IMR-90 (cell line): ENCODE measurements at regions not wholly inside any gene's neighbourhood (a gene's known extent, or its start where the extent isn't known, plus 50 kb on each side); places are given as distances from the start of the nearest gene placed in this dataset.

Experiments used
- ATAC-seq: fragments of 200-7000 bp; cut with Tn5 transposase; 2 replicates; pipeline ENCODE4 v1.9.1; 2020; ENCODE audit warnings: low read depth, mild to moderate bottlenecking, moderate library complexity
- BruUV-seq: library from RNA; stranded (reverse); fragments of 400-500 nt; replicated peaks from 2 replicates; lab custom pipeline; 2021; lab: Mats Ljungman, UMichigan
- CTCF ChIA-PET: fragments of 300-600 bp; formaldehyde crosslinking; extraction: SDS; loops from one replicate; lab custom pipeline; 2021; ENCODE audit warnings: antibody characterized with exemption; lab: Yijun Ruan, JAX
- POLR2A ChIA-PET: fragments of 300-600 bp; sonication (Branson Sonifier 250); formaldehyde crosslinking; loops from one replicate; lab custom pipeline; 2022; ENCODE audit warnings: antibody characterized with exemption; ENCODE audit not compliant: unreplicated experiment; lab: Charles Lee
- DNase-seq: peaks from one replicate; pipeline ENCODE4 v3.0.0; 2013
- H2AFZ ChIP-seq: replicated peaks from 2 replicates; pipeline ENCODE3; 2013; ENCODE audit warnings: low read length, mild to moderate bottlenecking; ENCODE audit not compliant: poor library complexity
- H2AK5ac ChIP-seq: 2 replicates; pipeline ENCODE4 v1.6.1; 2013; ENCODE audit warnings: low read depth, low read length, inconsistent platforms
- H2AK9ac ChIP-seq: replicated peaks from 2 replicates; pipeline ENCODE3; 2013; ENCODE audit warnings: mild to moderate bottlenecking, low read depth, low read length, moderate library complexity; ENCODE audit not compliant: poor library complexity
- H2BK120ac ChIP-seq: 2 replicates; pipeline ENCODE4 v1.6.1; 2013; ENCODE audit warnings: low read depth, low read length, inconsistent platforms
- H2BK15ac ChIP-seq: 3 replicates; pipeline ENCODE4 v1.6.1; 2013; ENCODE audit warnings: low read depth, low read length, inconsistent platforms
- H2BK20ac ChIP-seq: 2 replicates; pipeline ENCODE4 v1.6.1; 2013; ENCODE audit warnings: low read depth, mild to moderate bottlenecking, inconsistent platforms, low read length, moderate library complexity
- H2BK5ac ChIP-seq: 2 replicates; pipeline ENCODE4 v1.6.1; 2013; ENCODE audit warnings: mild to moderate bottlenecking, low read depth, low read length, inconsistent platforms; ENCODE audit not compliant: poor library complexity, severe bottlenecking
- H3K14ac ChIP-seq: replicated peaks from 2 replicates; pipeline ENCODE4 v1.6.1; 2013; ENCODE audit warnings: low read depth, low read length, inconsistent platforms
- H3K18ac ChIP-seq: 2 replicates; pipeline ENCODE4 v1.6.1; 2013; ENCODE audit warnings: low read depth, low read length, control low read depth
- H3K23ac ChIP-seq: 2 replicates; pipeline ENCODE4 v1.6.1; 2013; ENCODE audit warnings: low read depth, low read length, inconsistent platforms
- H3K27ac ChIP-seq: 2 replicates; pipeline ENCODE4 v1.5.1; 2013; ENCODE audit warnings: mild to moderate bottlenecking, control low read depth, low read length; ENCODE audit not compliant: insufficient read depth
- H3K27me3 ChIP-seq: 2 replicates; pipeline ENCODE4 v1.6.1; 2013; ENCODE audit warnings: low read length; ENCODE audit not compliant: control insufficient read depth, insufficient read depth
- H3K36me3 ChIP-seq: 2 replicates; pipeline ENCODE4 v1.6.1; 2013; ENCODE audit warnings: low read length, mixed read lengths; ENCODE audit not compliant: control insufficient read depth, insufficient read depth
- H3K4ac ChIP-seq: 2 replicates; pipeline ENCODE4 v1.6.1; 2013; ENCODE audit warnings: low read depth, low read length, inconsistent platforms
- H3K4me1 ChIP-seq: 2 replicates; pipeline ENCODE4 v1.6.1; 2013; ENCODE audit warnings: low read length, mixed read lengths; ENCODE audit not compliant: control insufficient read depth, insufficient read depth
- H3K4me2 ChIP-seq: 2 replicates; pipeline ENCODE4 v1.6.1; 2013; ENCODE audit warnings: low read depth, mild to moderate bottlenecking, control low read depth, low read length, moderate library complexity
- H3K4me3 ChIP-seq: 2 replicates; pipeline ENCODE4 v1.5.1; 2013; ENCODE audit warnings: low read depth, mild to moderate bottlenecking, control low read depth, low read length, moderate library complexity; ENCODE audit not compliant: insufficient read depth
- H3K56ac ChIP-seq: 2 replicates; pipeline ENCODE4 v1.6.1; 2013; ENCODE audit warnings: low read length, inconsistent platforms; ENCODE audit not compliant: insufficient read depth; ENCODE audit errors: extremely low read depth
- H3K79me1 ChIP-seq, 2 experiments: 2 replicates each; pipeline ENCODE4 v1.6.1; 2013; ENCODE audit warnings: low read length in 2 of 2, inconsistent platforms in 1 of 2, low read depth in 1 of 2
- H3K9ac ChIP-seq: 2 replicates; pipeline ENCODE4 v1.6.1; 2013; ENCODE audit warnings: low read depth, low read length, control low read depth
- H3K9me1 ChIP-seq: 2 replicates; pipeline ENCODE4 v1.6.1; 2013; ENCODE audit warnings: low read length, inconsistent platforms; ENCODE audit not compliant: insufficient read depth
- H3K9me3 ChIP-seq: 2 replicates; pipeline ENCODE4 v1.6.1; 2013; ENCODE audit warnings: low read length; ENCODE audit not compliant: control insufficient read depth, insufficient read depth
- H4K20me1 ChIP-seq: 2 replicates; pipeline ENCODE4 v1.6.1; 2013; ENCODE audit warnings: low read length, inconsistent platforms; ENCODE audit not compliant: insufficient read depth
- H4K5ac ChIP-seq: 2 replicates; pipeline ENCODE4 v1.6.1; 2013; ENCODE audit warnings: mild to moderate bottlenecking, low read depth, low read length, control low read depth
- H4K8ac ChIP-seq, 2 experiments: 2 replicates each; pipeline ENCODE4 v1.6.1; 2013; ENCODE audit warnings: low read depth in 2 of 2, low read length in 2 of 2, control low read depth in 1 of 2, inconsistent platforms in 1 of 2
- H4K91ac ChIP-seq: 2 replicates; pipeline ENCODE4 v1.6.1; 2013; ENCODE audit warnings: low read depth, low read length, inconsistent platforms; ENCODE audit not compliant: insufficient read depth
- CEBPB ChIP-seq: IDR thresholded peaks from 2 replicates; pipeline ENCODE4 v1.6.1; 2012; ENCODE audit warnings: low read depth, low read length, improper control_type of control experiment
- CTCF ChIP-seq: conservative IDR thresholded peaks from 2 replicates; pipeline ENCODE4 v1.5.1; 2012; ENCODE audit warnings: mild to moderate bottlenecking, low read depth, low read length, improper control_type of control experiment
- USF2 ChIP-seq: fragments of 150-350 bp; IDR thresholded peaks from 2 replicates; pipeline ENCODE4 v1.6.1; 2017; ENCODE audit warnings: mild to moderate bottlenecking, antibody characterized with exemption, low read length, low read depth
- WGBS, 2 experiments: methylation state at CpG; one replicate each; pipeline versions ENCODE4 v1.1.5 to v1.1.7; 2013; ENCODE audit warnings: missing lambda C conversion rate in 2 of 2; ENCODE audit not compliant: insufficient read length in 1 of 2; ENCODE audit errors: extremely low coverage in 2 of 2; 5-methylcytosine and 5-hydroxymethylcytosine counted together
- dilution Hi-C: fragments of 300-500 bp; cut with HindIII; formaldehyde crosslinking; loops from one replicate; pipeline ENCODE4 v1.14.3; 2018; ENCODE audit warnings: low sequenced_read_pairs; ENCODE audit not compliant: unreplicated experiment
- in situ Hi-C: fragments of 300-500 bp; cut with MboI; formaldehyde crosslinking; loops from 3 replicates; pipeline ENCODE4 v1.14.3; 2019; ENCODE audit warnings: low sequenced_read_pairs, inconsistent platforms, mixed read lengths
- intact Hi-C: fragments of 100-400 bp; cut with micrococcal nuclease; formaldehyde crosslinking; loops from 2 replicates; pipeline ENCODE4 v1.10.0; 2022

- in situ Hi-C loops = no loop called here
- ATAC-seq = no peak
- TF ChIP-seq USF2 (no peak), CTCF (no peak), CEBPB (no peak)
- Histone ChIP-seq H3K4me2 (no peak overlapping the region), H2BK15ac (no peak overlapping the region), H2BK5ac (no peak overlapping the region), H3K4me3 (no peak overlapping the region), H3K9ac (no peak overlapping the region), H2AK5ac (no peak overlapping the region), H2AFZ (no peak overlapping the region), H3K27me3 (no peaks in the 10 kb centered on the region), H4K8ac (no peak overlapping the region), H3K14ac (no peak overlapping the region), H3K9me3 (peaks cover 6% of the 10 kb centered on the region), H2BK20ac (no peak overlapping the region), H3K27ac (no peak overlapping the region), H3K9me1 (no peaks in the 10 kb centered on the region), H4K5ac (no peak overlapping the region), H3K36me3 (no peaks in the 10 kb centered on the region), H2BK120ac (no peak overlapping the region), H4K20me1 (no peaks in the 10 kb centered on the region), H3K79me1 (no peaks in the 10 kb centered on the region), H3K23ac (no peak overlapping the region), H3K56ac (no peak overlapping the region), H3K18ac (no peak overlapping the region), H4K91ac (no peak overlapping the region), H2AK9ac (no peak overlapping the region), H3K4ac (no peak overlapping the region), H3K4me1 (no peaks in the 10 kb centered on the region)
- no TSS peak for BruUV-seq
- POLR2A ChIA-PET = no interaction called here
- CTCF ChIA-PET = no interaction called here
- no peak for DNase-seq
- no CpG with 5 or more reads among the region's 1 CpG for WGBS, 2 experiments
- intact Hi-C loops = no loop called here
- dilution Hi-C loops = no loop called here
These were observed 1557.8 kb upstream of the RAG2 start for GRCh38 chr11:38155856-38156255.
